ENCODE measurements at regions not wholly inside any gene's neighbourhood (a gene's known extent, or its start where the extent isn't known, plus 50 kb on each side); places are given as distances from the start of the nearest gene placed in this dataset.

DNA sequence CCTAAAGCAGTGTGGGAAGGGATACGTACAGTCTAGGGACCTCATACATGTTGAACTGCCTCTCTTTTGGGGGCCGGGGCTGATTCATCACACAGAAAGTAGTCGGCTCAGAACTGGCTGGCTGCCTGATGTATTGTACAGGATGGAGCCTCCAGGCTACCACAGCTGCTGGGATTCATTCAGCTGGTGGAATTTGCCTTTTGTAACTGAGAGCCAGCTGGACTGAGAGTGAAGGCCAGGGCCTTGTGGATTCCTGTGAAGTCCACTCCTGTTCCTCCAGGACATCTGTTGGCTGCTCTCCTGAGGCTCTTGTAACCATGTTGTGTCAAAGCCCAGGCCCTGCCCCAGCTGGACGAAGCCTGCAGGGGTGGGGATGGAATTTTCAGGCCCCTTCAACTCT, 116.3 kb upstream of the PRICKLE1 start:
- Mint-ChIP-seq H3K9me3 (ENCODE audit: unreplicated experiment) (peaks cover 13% of the 10 kb centered on the region), H3K36me3 (ENCODE audit: unreplicated experiment) (peaks cover 3% of the 10 kb centered on the region)

GRCh38 chr12:42704810-42705401, 115.4 kb upstream of the PRICKLE1 start:
- Mint-ChIP-seq H3K9me3 (ENCODE audit: unreplicated experiment) (peaks cover 6% of the 10 kb centered on the region), H3K27me3 (ENCODE audit: unreplicated experiment) (peaks cover 3% of the 10 kb centered on the region), H3K4me1 (ENCODE audit: unreplicated experiment) (peaks cover 10% of the 10 kb centered on the region), H3K36me3 (ENCODE audit: unreplicated experiment) (no peaks in the 10 kb centered on the region), H3K4me3 (ENCODE audit: unreplicated experiment) (no peak overlapping the region), H3K27ac (ENCODE audit: unreplicated experiment) (no peak overlapping the region)
- TF ChIP-seq, protein P1, sequence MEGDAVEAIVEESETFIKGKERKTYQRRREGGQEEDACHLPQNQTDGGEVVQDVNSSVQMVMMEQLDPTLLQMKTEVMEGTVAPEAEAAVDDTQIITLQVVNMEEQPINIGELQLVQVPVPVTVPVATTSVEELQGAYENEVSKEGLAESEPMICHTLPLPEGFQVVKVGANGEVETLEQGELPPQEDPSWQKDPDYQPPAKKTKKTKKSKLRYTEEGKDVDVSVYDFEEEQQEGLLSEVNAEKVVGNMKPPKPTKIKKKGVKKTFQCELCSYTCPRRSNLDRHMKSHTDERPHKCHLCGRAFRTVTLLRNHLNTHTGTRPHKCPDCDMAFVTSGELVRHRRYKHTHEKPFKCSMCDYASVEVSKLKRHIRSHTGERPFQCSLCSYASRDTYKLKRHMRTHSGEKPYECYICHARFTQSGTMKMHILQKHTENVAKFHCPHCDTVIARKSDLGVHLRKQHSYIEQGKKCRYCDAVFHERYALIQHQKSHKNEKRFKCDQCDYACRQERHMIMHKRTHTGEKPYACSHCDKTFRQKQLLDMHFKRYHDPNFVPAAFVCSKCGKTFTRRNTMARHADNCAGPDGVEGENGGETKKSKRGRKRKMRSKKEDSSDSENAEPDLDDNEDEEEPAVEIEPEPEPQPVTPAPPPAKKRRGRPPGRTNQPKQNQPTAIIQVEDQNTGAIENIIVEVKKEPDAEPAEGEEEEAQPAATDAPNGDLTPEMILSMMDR (IDR thresholded peaks at IDR 0.05): no peak
- no peak for DNase-seq (ENCODE audit: extremely low spot score, unreplicated experiment)

More for the DNA sequence above, 116.3 kb upstream of the PRICKLE1 start:
- TF ChIP-seq, protein P1 (IDR thresholded peaks at IDR 0.05): no peak
- Mint-ChIP-seq H3K27ac (ENCODE audit: unreplicated experiment) (peak overlapping the region; percentile 67), H3K27me3 (ENCODE audit: unreplicated experiment) (peaks cover 3% of the 10 kb centered on the region), H3K4me3 (ENCODE audit: unreplicated experiment) (no peak overlapping the region), H3K4me1 (ENCODE audit: unreplicated experiment) (peaks cover 10% of the 10 kb centered on the region)
- peak; percentile 90 for DNase-seq (ENCODE audit: extremely low spot score, unreplicated experiment)

DNA sequence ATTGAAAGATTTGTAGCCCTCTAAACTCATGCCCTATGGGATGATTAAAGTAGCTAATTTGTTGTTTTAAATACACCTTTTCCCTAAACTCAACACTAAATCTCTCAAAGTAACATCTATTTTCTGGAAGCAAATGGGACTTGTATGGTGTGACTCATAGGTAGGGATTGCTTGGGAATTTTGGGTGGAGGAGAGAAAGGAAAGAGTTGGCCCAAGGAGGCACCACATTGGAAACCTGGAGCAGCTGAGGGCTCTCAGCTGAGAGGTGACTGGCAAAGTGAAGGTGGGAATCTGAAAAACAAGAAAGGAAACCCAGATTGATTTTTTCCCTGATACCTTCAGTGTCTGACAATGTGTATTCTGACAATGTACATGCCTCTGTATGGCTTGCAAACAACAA, 114.8 kb upstream of the PRICKLE1 start:
- H3K27ac Mint-ChIP-seq (ENCODE audit: unreplicated experiment): no peak overlapping the region
- peaks cover 2% of the 10 kb centered on the region for H3K9me3 Mint-ChIP-seq (ENCODE audit: unreplicated experiment)
- no peaks in the 10 kb centered on the region for H3K36me3 Mint-ChIP-seq (ENCODE audit: unreplicated experiment)
- no peaks in the 10 kb centered on the region for H3K27me3 Mint-ChIP-seq (ENCODE audit: unreplicated experiment)
- H3K4me3 Mint-ChIP-seq (ENCODE audit: unreplicated experiment): no peak overlapping the region
- H3K4me1 Mint-ChIP-seq (ENCODE audit: unreplicated experiment): peaks cover 10% of the 10 kb centered on the region
- DNase-seq (ENCODE audit: extremely low spot score, unreplicated experiment): no peak
- TF ChIP-seq, protein P1 (IDR thresholded peaks at IDR 0.05): no peak

DNA sequence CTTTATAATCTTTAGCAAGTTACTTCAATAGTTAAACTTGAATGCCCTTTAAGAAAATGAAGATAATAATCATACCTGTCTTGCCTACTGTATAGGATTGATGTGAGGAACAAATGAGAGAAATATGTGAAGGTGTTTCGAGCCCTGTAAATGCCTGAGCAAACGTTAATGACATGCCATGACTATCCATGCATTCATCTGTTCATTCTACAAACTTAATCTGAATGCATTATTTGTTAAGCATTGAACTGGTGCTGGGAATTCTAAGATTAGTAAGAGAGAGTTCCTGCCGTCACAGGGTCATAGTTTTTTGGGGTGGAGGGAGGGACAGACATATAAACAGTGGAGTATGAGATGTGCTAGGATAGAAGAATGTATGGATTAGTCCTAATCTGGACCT, 111.5 kb upstream of the PRICKLE1 start:
- Mint-ChIP-seq H3K4me3 (ENCODE audit: unreplicated experiment) (no peak overlapping the region), H3K27me3 (ENCODE audit: unreplicated experiment) (peaks cover 3% of the 10 kb centered on the region), H3K4me1 (ENCODE audit: unreplicated experiment) (peaks cover 3% of the 10 kb centered on the region), H3K9me3 (ENCODE audit: unreplicated experiment) (peaks cover 6% of the 10 kb centered on the region), H3K27ac (ENCODE audit: unreplicated experiment) (no peak overlapping the region), H3K36me3 (ENCODE audit: unreplicated experiment) (no peaks in the 10 kb centered on the region)
- DNase-seq (ENCODE audit: extremely low spot score, unreplicated experiment): no peak
- TF ChIP-seq, protein P1 (IDR thresholded peaks at IDR 0.05): no peak

DNA sequence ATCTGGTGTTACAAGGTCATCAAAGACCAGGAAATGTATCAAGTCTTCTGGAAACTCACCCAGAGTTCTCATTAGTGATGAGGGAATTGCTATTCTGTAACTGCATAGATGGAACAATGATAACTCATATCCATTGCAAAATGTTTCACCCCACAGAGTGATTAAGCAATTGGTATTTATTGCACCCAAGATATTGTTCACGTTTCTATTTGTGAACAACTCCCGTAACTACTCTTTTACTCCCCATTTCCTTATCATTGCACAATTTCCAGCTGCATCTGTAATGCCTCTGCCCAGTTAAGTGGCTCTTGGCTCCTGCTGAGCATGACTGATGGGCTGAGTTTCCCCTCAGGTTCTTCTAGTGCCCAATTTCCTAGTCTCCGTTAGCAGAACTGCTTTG, 108.7 kb upstream of the PRICKLE1 start:
- Mint-ChIP-seq H3K27me3 (ENCODE audit: unreplicated experiment) (peaks cover 6% of the 10 kb centered on the region), H3K4me3 (ENCODE audit: unreplicated experiment) (no peak overlapping the region), H3K36me3 (ENCODE audit: unreplicated experiment) (no peaks in the 10 kb centered on the region)

More for the DNA sequence above, 108.7 kb upstream of the PRICKLE1 start:
- TF ChIP-seq, protein P1 (IDR thresholded peaks at IDR 0.05): no peak
- peaks cover 3% of the 10 kb centered on the region for H3K4me1 Mint-ChIP-seq (ENCODE audit: unreplicated experiment)
- H3K27ac Mint-ChIP-seq (ENCODE audit: unreplicated experiment): no peak overlapping the region
- DNase-seq (ENCODE audit: extremely low spot score, unreplicated experiment): no peak
- peaks cover 9% of the 10 kb centered on the region for H3K9me3 Mint-ChIP-seq (ENCODE audit: unreplicated experiment)

Measured in osteocyte (in vitro differentiated cells).